DMS153 (cell line): ENCODE measurements at regions not wholly inside any gene's neighbourhood (a gene's known extent, or its start where the extent isn't known, plus 50 kb on each side); places are given as distances from the start of the nearest gene placed in this dataset.
"Not testable (repeated sequence)": the region's sequence is repeated elsewhere in the genome, so short reads cannot be mapped to it uniquely, and the experiment has no call there.

Source experiments
- DNase-seq: peaks from one replicate; lab custom pipeline; 2025; lab: John Stamatoyannopoulos, UW

GRCh38 chr9:12993466-12993865, 218.6 kb downstream of the LURAP1L start:
- DNase-seq: no peak

- DNase-seq: peak; percentile 21
Measured at GRCh38 chr9:12997009-12997408, 222.2 kb downstream of the LURAP1L start.

- DNase-seq: no peak
Measured at GRCh38 chr9:13001989-13002580, 227.3 kb downstream of the LURAP1L start.

GRCh38 chr9:13002740-13003139, 227.9 kb downstream of the LURAP1L start:
- no peak for DNase-seq

- DNase-seq: no peak
Measured at GRCh38 chr9:13009871-13010270, 235.1 kb downstream of the LURAP1L start.

- DNase-seq: no peak
Measured at GRCh38 chr9:13013991-13014883, 239.4 kb downstream of the LURAP1L start.

GRCh38 chr9:13017260-13017659, 242.4 kb downstream of the LURAP1L start:
- DNase-seq: no peak

- no peak for DNase-seq
Measured at GRCh38 chr9:13020146-13021040, 245.6 kb downstream of the LURAP1L start.

GRCh38 chr9:13022756-13023155, 247.9 kb downstream of the LURAP1L start:
- DNase-seq: no peak

- DNase-seq: no peak
Measured at GRCh38 chr9:13023498-13023897, 248.7 kb downstream of the LURAP1L start.

GRCh38 chr9:13026956-13027355, 252.1 kb downstream of the LURAP1L start:
- no peak for DNase-seq

- DNase-seq: no peak
Measured at GRCh38 chr9:13027879-13028278, 251.6 kb downstream of the MPDZ start.

GRCh38 chr9:13032585-13032984, 246.9 kb downstream of the MPDZ start:
- no peak for DNase-seq

GRCh38 chr9:13033959-13034693, 245.4 kb downstream of the MPDZ start:
- DNase-seq: peak; percentile 47

- DNase-seq: no peak
Measured at GRCh38 chr9:13034694-13035002, 244.8 kb downstream of the MPDZ start.

- no peak for DNase-seq
Measured at GRCh38 chr9:13035822-13036221, 243.7 kb downstream of the MPDZ start.

- not testable (repeated sequence) for DNase-seq
Measured at GRCh38 chr9:13037808-13038207, 241.7 kb downstream of the MPDZ start.

GRCh38 chr9:13047827-13048587, 231.5 kb downstream of the MPDZ start:
- DNase-seq: no peak

GRCh38 chr9:13049223-13049622, 230.3 kb downstream of the MPDZ start:
- DNase-seq: peak; percentile 77

- DNase-seq: no peak
Measured at GRCh38 chr9:13053504-13053903, 226.0 kb downstream of the MPDZ start.

GRCh38 chr9:13054389-13054788, 225.1 kb downstream of the MPDZ start:
- no peak for DNase-seq
